ENCODE measurements at regions not wholly inside any gene's neighbourhood (a gene's known extent, or its start where the extent isn't known, plus 50 kb on each side); places are given as distances from the start of the nearest gene placed in this dataset.

DNA sequence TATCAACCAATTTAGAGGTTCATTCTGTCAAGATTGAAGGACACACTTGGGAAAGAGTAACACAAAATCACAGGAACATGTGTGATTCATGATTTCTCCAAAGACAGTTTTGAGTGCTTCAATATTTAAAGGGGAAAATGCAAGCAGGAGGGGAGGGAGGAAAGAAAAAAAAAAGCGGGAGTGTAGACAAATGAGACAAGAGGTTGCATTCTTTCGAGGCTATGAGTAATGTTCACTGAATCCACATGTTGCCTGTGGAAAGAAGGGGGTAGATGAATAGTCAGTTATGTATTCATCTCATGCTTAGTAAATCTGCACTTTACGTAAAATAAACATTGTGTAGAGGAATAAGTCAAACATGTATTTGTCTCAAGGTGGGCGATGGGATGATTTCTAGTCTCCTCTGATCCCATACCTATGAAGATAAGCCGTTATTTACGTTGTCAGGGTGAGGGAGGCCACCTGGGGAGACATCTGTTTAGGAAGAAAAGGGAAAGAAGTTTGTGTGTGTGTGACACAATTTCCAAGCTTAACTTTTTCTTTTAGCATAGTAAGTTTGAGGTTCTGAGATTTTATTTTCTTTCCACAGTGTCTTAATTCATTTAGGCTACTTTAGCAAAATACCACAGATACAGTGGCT lies 211.0 kb upstream of the ZC3H15 start:
- TF ChIP-seq, protein P1, sequence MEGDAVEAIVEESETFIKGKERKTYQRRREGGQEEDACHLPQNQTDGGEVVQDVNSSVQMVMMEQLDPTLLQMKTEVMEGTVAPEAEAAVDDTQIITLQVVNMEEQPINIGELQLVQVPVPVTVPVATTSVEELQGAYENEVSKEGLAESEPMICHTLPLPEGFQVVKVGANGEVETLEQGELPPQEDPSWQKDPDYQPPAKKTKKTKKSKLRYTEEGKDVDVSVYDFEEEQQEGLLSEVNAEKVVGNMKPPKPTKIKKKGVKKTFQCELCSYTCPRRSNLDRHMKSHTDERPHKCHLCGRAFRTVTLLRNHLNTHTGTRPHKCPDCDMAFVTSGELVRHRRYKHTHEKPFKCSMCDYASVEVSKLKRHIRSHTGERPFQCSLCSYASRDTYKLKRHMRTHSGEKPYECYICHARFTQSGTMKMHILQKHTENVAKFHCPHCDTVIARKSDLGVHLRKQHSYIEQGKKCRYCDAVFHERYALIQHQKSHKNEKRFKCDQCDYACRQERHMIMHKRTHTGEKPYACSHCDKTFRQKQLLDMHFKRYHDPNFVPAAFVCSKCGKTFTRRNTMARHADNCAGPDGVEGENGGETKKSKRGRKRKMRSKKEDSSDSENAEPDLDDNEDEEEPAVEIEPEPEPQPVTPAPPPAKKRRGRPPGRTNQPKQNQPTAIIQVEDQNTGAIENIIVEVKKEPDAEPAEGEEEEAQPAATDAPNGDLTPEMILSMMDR (IDR thresholded peaks at IDR 0.05), result no peak
- no peak overlapping the region for H3K4me3 ChIP-seq
- ATAC-seq (no peak), DNase-seq (no peak)
- no peaks in the 10 kb centered on the region for H3K27me3 ChIP-seq (ENCODE audit: insufficient read depth in 3 of 3, low read length in 2 of 3)
- no peaks in the 10 kb centered on the region for H3K36me3 ChIP-seq (ENCODE audit: insufficient read depth in 1 of 2, low read depth in 1 of 2)
- WGBS, 3 donors, result 84 to 89% (median 86%) methylated on average over 6 of the region's 6 CpGs
- intact Hi-C loops (cut with DNase I), result no loop called here
- H3K9me3 ChIP-seq, result peaks cover 5% of the 10 kb centered on the region
- no peak overlapping the region for H3K27ac ChIP-seq
- no peaks in the 10 kb centered on the region for H3K4me1 ChIP-seq

- H3K27me3 ChIP-seq (ENCODE audit: insufficient read depth in 3 of 3, low read length in 2 of 3), result no peaks in the 10 kb centered on the region
- no peak overlapping the region for H3K4me3 ChIP-seq
- DNase-seq, result no peak
- TF ChIP-seq, protein P1 (IDR thresholded peaks at IDR 0.05), result no peak
- no peaks in the 10 kb centered on the region for H3K36me3 ChIP-seq (ENCODE audit: insufficient read depth in 1 of 2, low read depth in 1 of 2)
- ATAC-seq, result no peak
- peaks cover 8% of the 10 kb centered on the region for H3K9me3 ChIP-seq
- no peaks in the 10 kb centered on the region for H3K4me1 ChIP-seq
- intact Hi-C loops (cut with DNase I), result loop anchor here in 1 of 2 donors (2.0 kb wide), 1 partner anchor 52 kb away; no protein-coding TSS in a partner anchor
- H3K27ac ChIP-seq, result no peak overlapping the region
- WGBS, 3 donors, result 87 to 95% (median 93%) methylated on average over 2 of the region's 2 CpGs
These were observed 209.2 kb upstream of the ZC3H15 start for GRCh38 chr2:186276909-186277308.

DNA sequence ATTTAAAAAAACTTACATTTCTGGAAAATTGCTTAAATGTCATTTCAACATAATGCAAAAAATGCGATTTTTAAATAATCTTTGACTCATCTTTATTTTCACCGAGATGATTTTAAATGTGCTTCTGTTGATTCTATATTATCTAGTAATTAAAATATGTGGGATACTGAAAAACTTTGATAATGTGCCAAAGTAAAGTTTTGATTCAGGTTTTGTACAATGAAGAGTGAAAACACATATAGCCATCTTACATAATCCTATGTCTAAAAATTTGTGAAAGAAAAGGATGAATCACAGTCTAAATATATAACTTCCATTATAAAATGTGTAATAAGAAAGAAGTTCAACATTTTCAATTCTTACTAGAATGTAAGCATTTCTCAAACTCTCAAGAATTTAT lies 204.3 kb upstream of the ZC3H15 start:
- TF ChIP-seq, protein P1 (IDR thresholded peaks at IDR 0.05), result no peak
- no peak for ATAC-seq
- no peaks in the 10 kb centered on the region for H3K4me1 ChIP-seq
- H3K9me3 ChIP-seq, result peaks cover 8% of the 10 kb centered on the region
- intact Hi-C loops (cut with DNase I), result no loop called here
- no peaks in the 10 kb centered on the region for H3K36me3 ChIP-seq (ENCODE audit: insufficient read depth in 1 of 2, low read depth in 1 of 2)
- H3K27ac ChIP-seq, result no peak overlapping the region
- H3K27me3 ChIP-seq (ENCODE audit: insufficient read depth in 3 of 3, low read length in 2 of 3), result no peaks in the 10 kb centered on the region
- no peak overlapping the region for H3K4me3 ChIP-seq
- no peak for DNase-seq
- WGBS, 3 donors, result 97 to 98% (median 97%) methylated on average over 2 of the region's 2 CpGs

GRCh38 chr2:186294248-186294888 lies 191.7 kb upstream of the ZC3H15 start:
- WGBS, 3 donors, result 66 to 73% (median 67%) methylated on average over 3 of the region's 3 CpGs
- Histone ChIP-seq H3K27ac (no peak overlapping the region), H3K36me3 (ENCODE audit: insufficient read depth in 1 of 2, low read depth in 1 of 2) (no peaks in the 10 kb centered on the region), H3K9me3 (no peaks in the 10 kb centered on the region), H3K4me1 (peaks cover 6% of the 10 kb centered on the region), H3K27me3 (ENCODE audit: insufficient read depth in 3 of 3, low read length in 2 of 3) (no peaks in the 10 kb centered on the region), H3K4me3 (no peak overlapping the region)
- intact Hi-C loops (cut with DNase I), result no loop called here
- ATAC-seq (no peak), DNase-seq (no peak)
- TF ChIP-seq, protein P1 (IDR thresholded peaks at IDR 0.05), result no peak
